Transverse colon (tissue), 4 donors: ENCODE measurements at regions not wholly inside any gene's neighbourhood (a gene's known extent, or its start where the extent isn't known, plus 50 kb on each side); places are given as distances from the start of the nearest gene placed in this dataset.

Experiments
- EP300 ChIP-seq: sonication (generic); formaldehyde crosslinking; IDR thresholded peaks from one replicate; pipeline ENCODE4 v1.6.1; 2017; ENCODE audit warnings: antibody characterized with exemption, low read depth
- POLR2A ChIP-seq: fragments of 450-650 bp; IDR thresholded peaks from one replicate; pipeline ENCODE4 v1.6.1; 2016; ENCODE audit warnings: antibody characterized with exemption, mild to moderate bottlenecking, moderate library complexity
- POLR2AphosphoS5 ChIP-seq, 3 donors: sonication (generic); formaldehyde crosslinking; IDR thresholded peaks; one replicate each; pipeline ENCODE4 v1.6.1; 2016; ENCODE audit warnings: antibody characterized with exemption in 3 of 3
- TF ChIP-seq, protein P1 (sequence below), 5 experiments: fragments of 200-600 bp in 3 of 5; fragments of 450-650 bp in 2 of 5; sonication (generic) in 3 of 5; IDR thresholded peaks; 1 replicate in 2 of 5; 2 replicates in 3 of 5; pipeline ENCODE4 v1.5.1; 2016 to 2017; ENCODE audit warnings: antibody characterized with exemption in 5 of 5, inconsistent platforms in 3 of 5, mild to moderate bottlenecking in 2 of 5, moderate library complexity in 1 of 5

DNA sequence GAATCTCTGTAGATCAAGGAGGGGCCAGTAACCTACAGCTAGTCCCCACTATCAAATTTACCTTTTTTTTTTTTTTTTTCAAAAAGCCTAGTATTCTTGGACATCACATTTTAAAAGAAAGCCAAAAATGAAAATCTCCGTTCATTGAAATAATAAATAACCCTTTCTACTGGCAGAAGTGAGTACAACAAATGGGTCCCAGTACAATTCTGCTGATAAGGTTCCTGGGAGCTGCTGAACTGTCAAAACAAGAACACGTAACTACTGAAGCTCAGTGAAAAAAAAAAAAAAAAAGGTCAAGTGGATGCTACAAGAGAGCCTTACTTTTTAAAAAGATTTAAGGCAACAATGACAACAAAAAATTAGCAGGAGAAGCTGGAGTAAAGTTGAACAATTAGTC, 464.9 kb downstream of the EPM2A start:
- TF ChIP-seq, protein P1, sequence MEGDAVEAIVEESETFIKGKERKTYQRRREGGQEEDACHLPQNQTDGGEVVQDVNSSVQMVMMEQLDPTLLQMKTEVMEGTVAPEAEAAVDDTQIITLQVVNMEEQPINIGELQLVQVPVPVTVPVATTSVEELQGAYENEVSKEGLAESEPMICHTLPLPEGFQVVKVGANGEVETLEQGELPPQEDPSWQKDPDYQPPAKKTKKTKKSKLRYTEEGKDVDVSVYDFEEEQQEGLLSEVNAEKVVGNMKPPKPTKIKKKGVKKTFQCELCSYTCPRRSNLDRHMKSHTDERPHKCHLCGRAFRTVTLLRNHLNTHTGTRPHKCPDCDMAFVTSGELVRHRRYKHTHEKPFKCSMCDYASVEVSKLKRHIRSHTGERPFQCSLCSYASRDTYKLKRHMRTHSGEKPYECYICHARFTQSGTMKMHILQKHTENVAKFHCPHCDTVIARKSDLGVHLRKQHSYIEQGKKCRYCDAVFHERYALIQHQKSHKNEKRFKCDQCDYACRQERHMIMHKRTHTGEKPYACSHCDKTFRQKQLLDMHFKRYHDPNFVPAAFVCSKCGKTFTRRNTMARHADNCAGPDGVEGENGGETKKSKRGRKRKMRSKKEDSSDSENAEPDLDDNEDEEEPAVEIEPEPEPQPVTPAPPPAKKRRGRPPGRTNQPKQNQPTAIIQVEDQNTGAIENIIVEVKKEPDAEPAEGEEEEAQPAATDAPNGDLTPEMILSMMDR (IDR thresholded peaks at IDR 0.05), result no peak
- no peak for TF ChIP-seq POLR2A
- TF ChIP-seq POLR2AphosphoS5 (IDR thresholded peaks at IDR 0.05), result no peak
- no peak for TF ChIP-seq EP300
